ENCODE measurements at regions not wholly inside any gene's neighbourhood (a gene's known extent, or its start where the extent isn't known, plus 50 kb on each side); places are given as distances from the start of the nearest gene placed in this dataset.

DNA sequence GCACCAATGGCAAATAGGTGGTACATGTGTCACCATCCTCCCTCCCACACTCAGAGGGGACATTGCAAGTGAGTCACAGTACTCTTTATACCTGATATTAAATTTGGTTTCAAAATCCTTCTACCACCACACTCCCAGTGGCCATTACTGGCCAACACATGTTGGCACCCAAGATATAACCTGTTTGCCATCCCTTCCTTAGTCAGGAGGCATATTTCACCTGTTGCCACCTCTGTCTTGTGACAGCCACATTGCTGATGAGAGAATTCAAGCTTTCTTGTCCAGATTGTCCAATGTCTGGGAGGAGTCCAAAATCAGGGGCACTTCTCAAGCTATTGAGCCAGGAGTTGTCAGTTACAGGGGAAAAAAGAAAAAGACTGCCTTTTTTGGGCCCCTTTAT, 80.2 kb upstream of the WWC1 start:
- Histone ChIP-seq H3K27me3 (ENCODE audit: insufficient read depth, low read length) (no peaks in the 10 kb centered on the region), H3F3A (ENCODE audit: insufficient read depth, low read length) (no peaks in the 10 kb centered on the region), H3K4me2 (ENCODE audit: low read length) (no peak overlapping the region), H3K4me3 (ENCODE audit: low read depth, low read length, poor library complexity, severe bottlenecking) (no peak overlapping the region), H3K27ac (ENCODE audit: low read depth, low read length, poor library complexity, severe bottlenecking) (no peak overlapping the region), H3K79me2 (ENCODE audit: insufficient read depth, low read length) (no peaks in the 10 kb centered on the region), H3K36me3 (ENCODE audit: insufficient read depth, low read length) (no peaks in the 10 kb centered on the region), H2AFZ (ENCODE audit: low read length) (no peak overlapping the region), H3K4me1 (ENCODE audit: insufficient read depth, low read length, severe bottlenecking) (no peaks in the 10 kb centered on the region), H3K9me2 (ENCODE audit: low read depth, low read length) (no peaks in the 10 kb centered on the region), H3K9me3 (ENCODE audit: low read length) (no peaks in the 10 kb centered on the region), H3K9ac (ENCODE audit: low read length) (no peak overlapping the region), H4K20me1 (ENCODE audit: insufficient read depth, low read length) (no peaks in the 10 kb centered on the region)
- TF ChIP-seq, protein P1, sequence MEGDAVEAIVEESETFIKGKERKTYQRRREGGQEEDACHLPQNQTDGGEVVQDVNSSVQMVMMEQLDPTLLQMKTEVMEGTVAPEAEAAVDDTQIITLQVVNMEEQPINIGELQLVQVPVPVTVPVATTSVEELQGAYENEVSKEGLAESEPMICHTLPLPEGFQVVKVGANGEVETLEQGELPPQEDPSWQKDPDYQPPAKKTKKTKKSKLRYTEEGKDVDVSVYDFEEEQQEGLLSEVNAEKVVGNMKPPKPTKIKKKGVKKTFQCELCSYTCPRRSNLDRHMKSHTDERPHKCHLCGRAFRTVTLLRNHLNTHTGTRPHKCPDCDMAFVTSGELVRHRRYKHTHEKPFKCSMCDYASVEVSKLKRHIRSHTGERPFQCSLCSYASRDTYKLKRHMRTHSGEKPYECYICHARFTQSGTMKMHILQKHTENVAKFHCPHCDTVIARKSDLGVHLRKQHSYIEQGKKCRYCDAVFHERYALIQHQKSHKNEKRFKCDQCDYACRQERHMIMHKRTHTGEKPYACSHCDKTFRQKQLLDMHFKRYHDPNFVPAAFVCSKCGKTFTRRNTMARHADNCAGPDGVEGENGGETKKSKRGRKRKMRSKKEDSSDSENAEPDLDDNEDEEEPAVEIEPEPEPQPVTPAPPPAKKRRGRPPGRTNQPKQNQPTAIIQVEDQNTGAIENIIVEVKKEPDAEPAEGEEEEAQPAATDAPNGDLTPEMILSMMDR (IDR thresholded peaks at IDR 0.05; ENCODE audit: low read length), result no peak
- TF ChIP-seq EZH2 (IDR thresholded peaks at IDR 0.05; ENCODE audit: borderline replicate concordance, low read length), result no peak

DNA sequence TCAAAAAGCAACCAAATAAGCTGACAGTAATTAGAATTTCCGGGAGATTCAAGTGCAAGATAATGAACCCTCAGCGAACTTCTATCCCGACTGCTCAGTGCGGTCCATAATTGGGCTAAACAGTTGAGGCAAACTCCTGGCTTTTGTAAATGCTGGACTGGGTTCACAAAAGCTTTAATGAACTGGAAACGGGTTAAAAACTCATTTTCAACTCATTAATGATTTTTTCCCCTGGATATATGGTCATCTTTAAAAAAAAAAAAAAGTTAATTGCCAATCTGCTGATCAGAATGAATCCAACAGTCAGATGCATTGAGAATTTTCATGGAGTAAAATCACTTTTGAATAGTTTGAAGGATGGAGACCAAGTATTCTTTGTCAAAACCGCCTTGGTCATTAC, 79.5 kb upstream of the WWC1 start:
- H3K79me2 ChIP-seq (ENCODE audit: insufficient read depth, low read length), result no peaks in the 10 kb centered on the region
- no peak overlapping the region for H3K27ac ChIP-seq (ENCODE audit: low read depth, low read length, poor library complexity, severe bottlenecking)
- no peaks in the 10 kb centered on the region for H3F3A ChIP-seq (ENCODE audit: insufficient read depth, low read length)
- H3K4me1 ChIP-seq (ENCODE audit: insufficient read depth, low read length, severe bottlenecking), result no peaks in the 10 kb centered on the region
- no peaks in the 10 kb centered on the region for H3K9me3 ChIP-seq (ENCODE audit: low read length)
- no peaks in the 10 kb centered on the region for H3K36me3 ChIP-seq (ENCODE audit: insufficient read depth, low read length)
- no peak overlapping the region for H3K4me3 ChIP-seq (ENCODE audit: low read depth, low read length, poor library complexity, severe bottlenecking)
- H3K9me2 ChIP-seq (ENCODE audit: low read depth, low read length), result no peaks in the 10 kb centered on the region
- H2AFZ ChIP-seq (ENCODE audit: low read length), result no peak overlapping the region
- H3K4me2 ChIP-seq (ENCODE audit: low read length), result no peak overlapping the region
- TF ChIP-seq, protein P1 (IDR thresholded peaks at IDR 0.05; ENCODE audit: low read length), result no peak
- no peak for TF ChIP-seq EZH2 (IDR thresholded peaks at IDR 0.05; ENCODE audit: borderline replicate concordance, low read length)
- H4K20me1 ChIP-seq (ENCODE audit: insufficient read depth, low read length), result no peaks in the 10 kb centered on the region
- H3K9ac ChIP-seq (ENCODE audit: low read length), result no peak overlapping the region
- H3K27me3 ChIP-seq (ENCODE audit: insufficient read depth, low read length), result no peaks in the 10 kb centered on the region

DNA sequence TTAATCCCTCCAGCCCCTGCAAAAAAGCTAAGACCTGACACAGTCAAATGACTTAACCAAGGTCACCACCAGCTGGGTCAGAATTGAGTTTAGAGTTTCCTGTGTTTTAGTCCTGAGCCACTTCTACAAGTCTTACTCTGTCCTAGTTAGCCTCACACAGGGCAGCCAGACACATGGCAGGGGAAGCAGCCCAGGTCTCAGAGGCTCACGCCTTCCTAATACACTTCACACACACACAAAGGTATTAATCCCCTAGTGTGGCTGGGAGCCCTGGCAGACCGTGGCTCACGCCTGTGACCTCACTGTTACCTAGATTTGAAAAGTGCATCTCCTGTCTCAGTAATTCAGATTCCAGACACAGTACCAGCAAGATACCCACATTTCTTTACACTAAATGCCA, 77.4 kb upstream of the WWC1 start:
- H3K4me3 ChIP-seq (ENCODE audit: low read depth, low read length, poor library complexity, severe bottlenecking), result no peak overlapping the region
- no peaks in the 10 kb centered on the region for H3K9me2 ChIP-seq (ENCODE audit: low read depth, low read length)
- no peaks in the 10 kb centered on the region for H3K36me3 ChIP-seq (ENCODE audit: insufficient read depth, low read length)
- H3K9ac ChIP-seq (ENCODE audit: low read length), result no peak overlapping the region
- no peaks in the 10 kb centered on the region for H3F3A ChIP-seq (ENCODE audit: insufficient read depth, low read length)
- TF ChIP-seq EZH2 (IDR thresholded peaks at IDR 0.05; ENCODE audit: borderline replicate concordance, low read length), result no peak
- TF ChIP-seq, protein P1 (IDR thresholded peaks at IDR 0.05; ENCODE audit: low read length), result no peak
- H2AFZ ChIP-seq (ENCODE audit: low read length), result no peak overlapping the region
- H3K79me2 ChIP-seq (ENCODE audit: insufficient read depth, low read length), result no peaks in the 10 kb centered on the region
- no peaks in the 10 kb centered on the region for H3K9me3 ChIP-seq (ENCODE audit: low read length)
- H4K20me1 ChIP-seq (ENCODE audit: insufficient read depth, low read length), result no peaks in the 10 kb centered on the region
- no peak overlapping the region for H3K27ac ChIP-seq (ENCODE audit: low read depth, low read length, poor library complexity, severe bottlenecking)
- no peak overlapping the region for H3K4me2 ChIP-seq (ENCODE audit: low read length)
- H3K27me3 ChIP-seq (ENCODE audit: insufficient read depth, low read length), result no peaks in the 10 kb centered on the region
- no peaks in the 10 kb centered on the region for H3K4me1 ChIP-seq (ENCODE audit: insufficient read depth, low read length, severe bottlenecking)
